SKM-1 (cell line): ENCODE measurements at regions not wholly inside any gene's neighbourhood (a gene's known extent, or its start where the extent isn't known, plus 50 kb on each side); places are given as distances from the start of the nearest gene placed in this dataset.

ENCODE experiments used
- DNase-seq: peaks from one replicate; lab custom pipeline; 2025; ENCODE audit not compliant: unreplicated experiment; lab: John Stamatoyannopoulos, UW

DNA sequence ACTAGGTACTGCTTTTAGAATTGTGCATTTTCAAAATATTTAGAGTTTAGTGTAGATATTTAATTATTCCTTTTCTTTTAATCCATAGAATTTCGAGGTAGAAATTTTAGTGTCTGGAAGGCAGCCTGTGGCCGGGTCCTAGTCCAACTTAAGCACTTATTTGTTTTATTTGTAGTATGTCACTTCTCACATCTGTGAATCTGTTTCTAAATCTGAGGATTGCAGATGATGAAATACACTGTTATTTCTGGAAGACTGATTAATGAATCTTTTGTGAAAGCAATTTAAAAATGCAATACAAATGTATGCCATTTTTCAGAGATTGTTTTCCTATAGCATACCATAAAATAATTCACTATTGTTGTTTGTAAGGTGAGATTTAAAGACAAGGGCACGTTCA, 483.9 kb upstream of the TRIB2 start:
- DNase-seq, result no peak

DNA sequence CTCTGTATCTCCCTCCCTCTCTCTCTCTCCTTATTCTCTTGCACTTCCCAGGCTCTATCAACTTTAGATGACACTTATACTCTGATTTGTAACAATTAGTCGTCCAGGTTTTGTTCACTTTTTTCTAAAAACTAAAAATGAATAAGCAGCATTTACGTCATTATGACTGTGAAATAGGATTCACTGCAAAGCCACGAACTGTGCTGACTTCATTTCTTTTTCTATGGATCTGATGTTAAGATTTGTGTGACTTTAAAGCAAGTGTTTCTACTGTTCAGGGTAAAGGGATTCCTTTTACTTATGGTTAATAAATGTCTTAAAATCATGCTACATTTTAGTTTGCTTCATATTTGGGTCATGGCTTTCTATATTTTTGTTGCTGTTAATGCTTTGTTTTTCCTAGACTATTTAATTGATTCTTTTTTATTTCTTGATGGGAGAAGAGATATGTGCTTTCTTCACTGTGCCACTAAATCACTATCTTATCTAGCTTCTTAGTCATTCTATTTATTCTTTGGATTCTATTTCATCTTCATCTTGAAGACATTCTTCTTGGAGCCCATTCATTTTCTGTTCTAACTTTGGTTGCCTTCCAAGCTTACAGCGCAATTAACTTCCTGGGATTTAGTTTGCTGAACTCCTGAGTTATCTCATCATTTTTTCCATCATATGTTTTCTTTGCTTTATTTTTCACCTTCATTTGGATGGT, 480.4 kb upstream of the TRIB2 start:
- no peak for DNase-seq

DNA sequence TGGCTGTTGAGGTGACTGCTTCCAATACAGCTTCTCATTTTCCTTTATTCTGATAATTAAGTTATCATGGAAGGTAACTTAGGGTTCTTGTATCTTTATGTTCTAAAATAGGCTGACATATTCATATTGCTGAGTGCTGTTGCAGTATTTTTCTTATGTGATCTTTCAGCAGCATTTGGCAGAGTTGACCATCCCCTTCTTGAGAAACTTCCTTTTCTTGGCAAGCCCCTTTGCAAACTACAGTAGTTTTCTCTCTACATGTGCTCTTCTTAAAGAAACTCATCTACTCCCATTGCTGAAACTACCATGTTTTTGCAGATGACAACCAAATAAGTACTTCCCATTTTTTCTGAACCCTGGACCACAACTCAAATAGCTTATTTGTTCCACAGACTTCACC, 476.5 kb upstream of the TRIB2 start:
- no peak for DNase-seq

DNA sequence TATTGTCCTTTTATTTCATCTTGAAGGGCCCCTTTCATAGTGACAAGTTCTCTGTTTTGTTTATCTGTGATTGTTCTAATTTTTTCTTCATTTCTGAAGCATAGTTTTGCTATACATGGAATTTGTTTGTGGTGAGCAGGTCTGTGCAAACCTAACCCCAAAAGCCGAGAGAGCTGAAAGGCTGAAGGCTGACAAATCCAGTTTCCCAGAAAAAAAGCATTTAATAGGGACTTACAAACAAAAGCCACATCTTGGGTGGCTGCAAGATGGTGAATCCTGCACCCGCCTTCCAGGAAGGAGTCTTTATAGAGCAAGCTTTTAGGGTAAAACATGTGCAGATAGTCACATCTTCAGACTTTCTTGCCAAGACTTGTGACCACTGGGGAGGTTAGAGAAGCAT, 473.4 kb upstream of the TRIB2 start:
- no peak for DNase-seq

DNA sequence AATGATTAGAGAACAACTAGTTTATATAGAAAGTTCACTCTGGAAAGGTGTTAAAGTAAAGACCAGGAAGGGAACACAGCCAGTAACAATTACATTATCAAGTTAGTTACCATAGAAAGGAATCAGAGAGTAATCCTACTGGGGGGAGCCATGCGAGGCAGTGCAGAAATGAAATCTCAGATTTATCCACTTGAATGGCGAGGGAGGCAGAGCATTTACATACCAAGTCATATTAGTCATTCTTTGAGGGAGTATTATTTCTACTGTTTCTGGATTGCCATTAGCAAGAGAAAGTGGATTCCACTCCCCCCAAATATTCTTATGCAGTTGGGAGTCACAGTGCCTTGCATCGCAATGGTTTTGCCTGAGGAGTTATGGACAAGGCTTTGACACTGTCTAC, 472.7 kb upstream of the TRIB2 start:
- DNase-seq, result no peak

DNA sequence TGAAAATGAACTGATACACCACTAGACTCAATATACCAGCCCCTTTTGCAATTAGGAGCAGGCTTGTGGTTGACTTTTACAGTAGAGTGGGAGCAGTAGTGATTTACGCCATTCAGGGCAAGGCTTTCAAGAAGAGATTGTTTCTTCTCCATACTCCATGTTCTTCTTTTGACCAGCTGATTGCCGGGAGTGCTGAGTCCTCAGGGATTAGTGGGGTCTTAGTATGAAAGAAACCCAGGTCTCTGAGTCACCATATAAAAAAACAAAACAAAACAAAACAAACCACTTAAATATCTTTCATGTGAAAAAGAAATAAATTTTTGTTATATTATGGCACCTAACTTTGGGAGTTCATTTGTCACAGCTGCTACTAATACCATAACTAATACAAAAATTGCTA, 465.6 kb upstream of the TRIB2 start:
- DNase-seq, result no peak

DNA sequence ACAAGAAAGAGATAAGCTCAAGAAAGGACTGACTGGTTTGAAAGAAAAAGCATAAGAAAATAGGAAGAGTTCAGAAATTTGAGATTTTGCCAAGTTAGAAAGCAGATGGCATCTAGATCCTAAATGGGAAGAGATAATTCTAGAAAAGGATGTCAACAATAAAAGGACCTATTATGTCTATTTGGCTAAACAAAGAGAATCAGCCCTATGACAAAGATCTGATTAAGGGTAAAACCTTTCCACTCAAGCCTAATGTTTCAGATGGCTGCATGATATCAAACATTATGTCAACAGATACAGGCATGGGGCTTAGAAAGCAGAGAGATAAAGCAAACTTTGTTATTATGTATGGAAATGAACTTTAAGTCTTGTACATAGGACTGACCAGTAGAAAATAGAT, 465.0 kb upstream of the TRIB2 start:
- no peak for DNase-seq

DNA sequence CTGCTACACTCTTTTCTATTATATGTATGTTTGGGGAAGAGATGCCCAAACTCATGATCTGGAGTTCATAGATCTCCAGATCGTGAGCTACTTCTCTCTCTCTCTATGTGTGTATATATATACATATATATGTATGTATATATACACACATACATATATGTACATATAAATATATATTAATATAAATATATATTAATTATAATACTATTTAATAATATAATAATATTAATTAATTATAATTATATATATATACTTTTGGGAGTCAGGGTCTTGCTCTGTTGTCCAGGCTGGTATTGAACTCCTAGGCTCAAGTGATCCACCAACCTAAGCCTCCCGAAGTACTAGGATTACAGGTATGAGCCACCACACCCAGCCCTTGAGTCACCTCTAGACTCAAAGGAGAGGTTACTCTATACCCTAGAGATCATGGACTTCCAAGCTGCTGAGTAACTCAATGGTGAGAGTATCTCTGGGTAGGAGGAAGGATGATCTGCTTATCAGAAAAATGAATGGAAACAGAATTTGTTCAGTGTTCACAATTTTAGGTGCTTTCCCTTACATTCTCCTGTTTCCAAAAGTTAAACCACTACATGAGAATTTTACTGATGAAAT, 463.5 kb upstream of the TRIB2 start:
- no peak for DNase-seq

DNA sequence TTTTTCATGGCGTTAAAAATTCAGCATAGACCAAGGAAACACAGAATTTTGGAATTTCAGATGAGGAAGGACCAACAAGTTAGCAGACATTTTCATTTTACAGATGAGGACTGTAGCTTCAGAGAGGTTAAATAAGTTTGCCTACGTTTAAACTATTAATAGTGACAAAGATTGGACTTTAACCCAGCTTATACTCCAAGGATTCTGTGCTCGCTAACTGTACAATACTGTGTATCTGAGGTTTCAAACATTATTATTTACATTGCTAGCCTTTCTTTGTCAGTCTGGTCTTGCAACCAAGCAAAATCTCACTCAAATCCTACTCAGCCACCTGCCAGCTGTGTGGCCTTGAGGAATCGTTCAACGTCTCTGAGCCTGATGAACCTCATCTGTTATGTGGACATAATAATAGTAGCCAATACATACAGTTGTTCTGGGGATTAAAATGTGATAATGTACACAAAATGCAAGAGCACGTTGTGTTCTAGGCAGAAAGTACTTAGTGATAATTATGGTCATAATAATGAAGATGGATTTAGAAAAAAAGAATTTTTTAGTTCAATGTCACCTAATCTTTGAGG, 462.4 kb upstream of the TRIB2 start:
- DNase-seq, result no peak

DNA sequence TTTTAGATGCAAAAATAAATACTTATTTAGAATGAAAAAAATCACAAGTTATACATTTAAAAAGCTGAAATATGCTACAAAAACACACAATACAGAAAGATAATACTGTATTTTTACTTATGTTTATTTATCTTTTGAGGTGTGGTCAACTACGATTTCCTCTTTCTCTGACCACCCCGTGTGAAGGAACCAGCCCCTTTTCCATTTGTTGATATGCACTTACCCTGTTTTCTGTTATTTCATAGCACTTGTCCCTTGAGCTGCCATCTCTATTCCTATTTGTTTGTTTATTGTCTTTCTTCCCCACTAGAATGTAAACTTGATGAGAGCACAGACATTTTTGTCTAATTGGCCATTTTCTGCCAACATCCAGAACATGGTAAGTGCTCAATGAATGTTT, 460.5 kb upstream of the TRIB2 start:
- no peak for DNase-seq

DNA sequence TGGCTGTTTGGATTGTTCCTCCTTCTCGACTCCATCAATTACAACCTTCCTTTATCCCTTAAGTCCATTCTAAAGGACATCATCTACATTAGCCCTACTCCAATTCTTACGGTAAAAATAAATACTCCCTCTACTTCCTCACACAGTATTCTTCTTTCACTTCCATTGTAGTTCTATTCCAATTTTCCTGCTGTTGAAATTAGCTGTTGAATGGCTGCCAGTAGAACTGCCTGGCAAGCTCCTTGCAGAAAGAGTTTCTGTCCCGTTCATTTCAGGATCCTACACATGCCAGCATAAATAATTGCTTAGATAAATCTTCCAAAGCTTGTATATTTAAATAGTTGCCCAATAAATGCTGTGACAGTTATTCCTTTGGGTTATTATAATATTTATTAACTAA, 459.3 kb upstream of the TRIB2 start:
- no peak for DNase-seq

DNA sequence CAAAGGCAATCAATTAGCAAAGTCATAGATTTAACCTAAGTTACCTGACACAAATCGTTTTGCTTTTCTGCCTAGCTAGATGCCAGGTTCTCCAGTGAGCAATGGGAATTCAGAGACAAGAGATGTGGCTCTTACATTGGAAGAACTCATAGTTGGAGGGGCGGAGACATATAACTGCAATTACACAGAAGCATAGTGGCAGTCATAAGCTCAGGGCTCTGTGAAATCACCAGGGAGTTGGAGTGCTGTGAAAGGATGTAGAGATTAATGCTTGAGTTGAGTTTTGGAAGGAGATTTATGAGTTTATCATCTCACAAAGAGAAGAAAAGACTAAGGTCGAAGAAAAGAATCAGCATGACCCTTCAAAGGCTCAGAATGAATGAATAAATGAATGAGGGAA, 457.2 kb upstream of the TRIB2 start:
- DNase-seq, result no peak

DNA sequence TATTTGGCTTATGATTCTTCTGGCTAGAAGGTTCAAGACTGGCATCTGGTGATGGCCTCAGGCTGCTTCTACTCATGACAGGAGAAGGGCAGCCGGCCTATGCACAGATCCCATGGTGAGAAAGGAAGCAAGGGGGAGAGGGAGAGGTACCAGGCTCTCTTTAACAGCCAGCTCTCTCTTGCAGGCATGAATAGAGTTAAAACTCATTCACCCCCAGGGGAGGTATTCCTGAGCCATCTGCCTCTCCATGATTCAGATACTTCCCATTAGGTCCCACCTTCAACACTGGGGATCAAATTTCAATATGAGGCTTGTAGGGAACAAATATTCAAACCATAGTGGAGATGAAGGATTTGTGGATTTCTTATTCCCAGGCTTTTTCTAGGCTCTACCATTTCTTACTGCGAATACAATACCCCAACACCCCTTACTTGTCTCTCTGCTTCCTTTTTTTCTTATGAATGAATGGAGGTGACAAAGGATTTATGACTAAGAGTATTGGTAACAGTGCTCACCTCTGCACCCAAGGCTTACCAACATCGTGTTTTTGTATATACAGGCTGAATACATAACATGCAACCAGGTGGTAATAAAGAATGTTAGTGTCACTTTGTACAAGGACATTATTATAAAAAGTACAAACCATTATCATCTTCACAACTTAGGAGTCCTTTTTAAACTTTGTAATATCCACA, 454.6 kb upstream of the TRIB2 start:
- no peak for DNase-seq

DNA sequence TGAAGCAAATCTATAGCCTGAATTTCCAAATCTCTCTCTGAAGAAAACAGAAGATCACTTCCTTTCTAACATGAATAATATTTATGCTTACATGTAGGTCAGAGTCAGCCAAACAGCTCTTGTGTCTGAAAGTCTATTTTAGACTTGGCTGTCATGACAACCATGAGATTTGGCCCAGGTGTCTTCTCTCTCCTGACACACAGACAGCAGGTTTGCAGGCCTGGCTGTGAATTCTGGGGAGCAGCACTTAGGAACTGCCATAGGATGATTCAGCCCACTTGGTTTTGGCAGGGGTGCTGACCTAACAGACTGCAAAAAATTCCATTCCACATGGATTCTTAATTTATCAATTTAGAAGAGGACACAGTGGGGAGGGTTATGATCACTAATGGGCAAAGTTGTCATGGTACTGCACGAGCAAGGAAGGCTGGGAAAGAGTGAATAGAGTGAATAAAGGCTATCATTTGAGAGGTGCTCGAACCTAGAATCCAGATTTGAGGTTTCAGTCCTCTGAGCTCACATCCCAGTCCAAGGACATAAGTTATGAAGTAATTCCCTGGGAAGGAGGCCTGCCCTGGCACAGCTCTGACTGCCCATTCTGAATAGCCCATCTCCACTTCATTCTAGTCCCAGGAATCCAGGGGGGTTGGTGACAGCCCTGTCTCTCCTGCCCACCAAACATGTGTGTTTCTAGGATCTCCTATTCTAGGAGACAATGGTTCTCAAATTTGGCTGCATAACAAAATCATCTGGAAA, 453.9 kb upstream of the TRIB2 start:
- no peak for DNase-seq

DNA sequence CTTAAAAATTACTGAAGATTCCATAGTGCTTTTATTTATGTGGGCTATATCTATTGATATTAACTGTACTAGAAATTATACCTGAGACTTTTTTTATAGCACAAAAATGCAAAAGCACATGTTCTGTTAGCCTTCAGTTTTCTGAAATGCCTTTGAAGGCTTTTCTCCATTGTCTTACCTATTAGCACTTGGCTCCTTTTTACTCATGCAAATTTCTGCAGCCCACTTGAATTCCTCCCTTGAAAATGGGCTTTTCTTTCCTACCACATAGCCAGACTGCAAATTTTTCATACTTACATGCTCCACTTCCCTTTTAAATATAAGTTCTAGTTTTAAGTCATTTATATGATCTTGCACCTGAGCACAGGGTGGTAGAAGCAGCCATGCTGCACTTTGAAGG, 453.0 kb upstream of the TRIB2 start:
- DNase-seq, result no peak

DNA sequence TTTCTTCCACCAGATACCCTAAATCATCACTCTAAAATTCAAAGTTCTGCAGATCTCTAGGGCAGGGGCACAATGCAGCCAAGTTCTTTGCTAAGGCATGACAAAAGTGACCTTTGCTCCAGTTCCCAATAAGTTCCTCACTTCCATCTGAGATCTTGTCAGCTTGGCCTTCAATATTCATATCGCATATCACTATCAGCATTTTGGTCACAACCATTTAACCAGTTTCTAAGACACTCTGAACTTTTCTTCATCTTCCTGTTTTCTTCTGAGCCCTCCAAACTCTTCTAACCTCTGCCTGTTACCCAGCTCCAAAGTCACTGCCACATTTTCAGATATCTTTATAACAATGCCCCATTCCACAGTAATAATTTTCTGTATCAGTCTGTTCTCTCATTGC, 452.6 kb upstream of the TRIB2 start:
- DNase-seq, result no peak

DNA sequence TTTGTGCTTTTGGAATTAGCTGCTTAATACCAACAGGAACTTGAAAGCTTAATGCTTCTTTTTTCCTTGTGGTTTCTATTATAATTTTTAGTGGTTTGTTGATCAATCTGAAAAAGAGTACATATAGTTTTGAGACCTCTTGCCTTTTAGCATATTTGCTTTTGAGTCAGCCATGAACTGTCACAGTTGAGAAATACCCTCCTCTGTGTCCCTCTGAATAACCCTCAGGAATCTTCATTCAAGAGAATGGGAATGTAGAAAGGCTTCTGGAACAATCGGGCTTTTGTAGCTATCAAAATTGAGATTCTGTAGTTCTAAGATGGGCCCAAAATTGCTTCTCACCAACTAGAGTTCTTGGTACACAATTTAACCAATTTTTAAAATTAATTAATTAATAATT, 451.1 kb upstream of the TRIB2 start:
- DNase-seq, result no peak

DNA sequence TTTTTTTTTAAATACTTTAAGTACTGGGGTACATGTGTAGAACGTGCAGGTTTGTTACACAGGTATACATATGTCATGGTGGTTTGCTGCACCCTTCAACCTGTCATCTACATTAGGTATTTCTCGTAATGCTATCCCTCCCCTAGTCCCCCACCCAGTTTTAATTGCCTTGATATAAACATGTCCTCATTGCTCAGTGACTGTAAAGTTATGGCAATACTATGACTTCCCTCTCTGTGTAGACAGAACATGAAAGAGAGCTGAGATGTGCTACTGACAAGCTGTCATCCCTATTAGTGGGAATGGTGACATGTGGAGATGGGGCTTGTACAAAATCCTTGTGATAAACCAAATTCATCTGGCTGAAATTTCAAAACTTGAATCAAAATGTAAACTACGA, 449.7 kb upstream of the TRIB2 start:
- DNase-seq, result no peak

DNA sequence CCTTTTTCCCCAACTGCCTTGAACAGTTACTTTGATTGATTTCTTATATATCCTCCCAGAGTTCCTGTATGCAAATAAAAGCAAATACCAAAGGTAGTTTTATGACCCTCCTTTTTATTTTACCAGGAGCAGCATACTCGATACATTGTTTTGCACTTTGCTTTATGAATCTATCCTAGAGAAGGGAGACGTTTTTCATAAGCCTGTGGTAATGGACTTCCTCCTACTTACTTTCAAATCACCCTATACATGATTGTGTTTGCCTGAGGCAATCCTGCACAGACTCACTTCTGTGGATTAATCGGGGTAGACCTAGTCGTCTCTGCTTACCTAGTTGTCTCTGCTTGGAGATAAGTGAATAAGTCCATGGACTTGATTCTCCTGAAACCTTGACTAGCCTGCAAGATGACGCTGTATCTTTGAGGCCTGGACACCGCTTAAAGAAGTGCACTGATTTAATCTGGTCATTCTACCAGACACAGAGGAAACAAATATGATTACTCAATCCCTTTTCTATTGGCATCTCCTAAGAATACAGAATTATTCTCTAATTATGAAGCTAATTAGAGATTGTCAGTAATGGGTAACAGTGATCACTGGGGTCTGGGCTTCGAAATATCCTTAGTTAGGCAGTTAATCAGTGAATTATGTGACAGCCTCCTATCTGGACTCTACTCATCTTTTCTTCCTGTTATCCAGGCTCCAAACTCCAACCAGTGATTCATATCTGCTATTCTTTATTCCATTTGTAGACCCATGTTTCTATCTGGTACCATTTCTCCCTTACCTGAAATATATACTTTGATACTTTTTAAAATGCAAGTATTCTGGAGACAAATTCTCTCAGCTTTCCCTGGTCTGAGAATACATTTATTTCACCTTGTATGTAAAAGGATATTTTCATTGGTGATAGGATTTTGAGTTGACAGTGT, 447.4 kb upstream of the TRIB2 start:
- no peak for DNase-seq

DNA sequence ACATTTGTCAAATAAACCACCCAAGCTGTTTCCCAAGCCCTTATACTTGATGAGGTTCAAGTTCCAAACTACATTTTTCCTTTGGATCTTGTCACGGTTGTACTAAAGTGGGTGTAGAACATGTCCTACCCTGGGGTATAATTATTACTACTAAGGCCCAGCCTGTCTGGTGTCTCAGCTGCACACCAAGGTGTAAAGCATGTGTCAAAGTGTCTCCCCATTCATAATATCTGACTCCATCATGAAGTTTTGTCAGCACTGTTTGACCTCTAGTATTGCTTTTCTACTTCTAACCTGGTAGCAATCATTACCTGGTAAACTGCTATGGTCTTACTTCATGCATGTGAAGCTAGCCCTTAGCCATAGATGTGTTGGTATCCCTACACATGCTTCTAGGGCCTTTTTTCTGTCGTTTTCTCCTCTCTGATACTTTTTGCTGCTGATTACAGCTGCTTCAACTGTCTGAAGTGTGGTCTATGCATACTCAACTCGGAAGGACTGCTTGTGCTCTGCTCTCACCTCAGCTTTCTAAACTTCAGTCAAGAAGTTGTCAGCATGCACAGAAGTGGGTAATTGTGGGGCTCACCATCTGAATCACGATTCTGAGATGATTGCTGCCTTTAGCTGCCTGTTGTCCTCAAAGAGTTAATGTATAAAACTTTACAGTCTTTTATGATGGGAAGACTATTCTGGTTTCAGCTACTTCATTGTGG, 445.7 kb upstream of the TRIB2 start:
- DNase-seq, result no peak
